CD4-positive, alpha-beta T cell (primary cell): ENCODE measurements at regions not wholly inside any gene's neighbourhood (a gene's known extent, or its start where the extent isn't known, plus 50 kb on each side); places are given as distances from the start of the nearest gene placed in this dataset.

Experiments used
- ATAC-seq: fragments of 200-7000 bp; cut with Tn5 transposase; one replicate; pipeline ENCODE4 v1.10.0; 2022; ENCODE audit warnings: mild to moderate bottlenecking; ENCODE audit not compliant: poor library complexity
- CTCF ChIA-PET: fragments of 350-600 bp; sonication (Branson Sonifier 250); formaldehyde crosslinking; loops from one replicate; lab custom pipeline; 2021; ENCODE audit warnings: antibody characterized with exemption, inconsistent platforms; lab: Charles Lee
- POLR2A ChIA-PET: fragments of 350-600 bp; sonication (Branson Sonifier 250); formaldehyde crosslinking; loops from one replicate; lab custom pipeline; 2021; ENCODE audit warnings: antibody characterized with exemption, inconsistent platforms; lab: Charles Lee
- DNase-seq, 14 experiments: peaks; one replicate each; pipeline ENCODE4 v3.0.0-alpha.2; 2013 to 2020; ENCODE audit warnings: mixed read lengths in 2 of 14
- H3K27ac ChIP-seq, 2 donors: one replicate each; pipeline versions ENCODE4 v1.5.1 to v1.7.0; 2013; ENCODE audit warnings: low read length in 2 of 2, low read depth in 1 of 2, mild to moderate bottlenecking in 1 of 2
- H3K27me3 ChIP-seq, 2 experiments: 1 replicate in 1 of 2; 2 replicates in 1 of 2; pipeline versions ENCODE4 v1.6.1 to v1.7.0; 2013; ENCODE audit warnings: low read length in 2 of 2, control low read depth in 1 of 2, mild to moderate bottlenecking in 1 of 2, moderate library complexity in 1 of 2; ENCODE audit not compliant: insufficient read depth in 2 of 2, control insufficient read depth in 1 of 2
- H3K36me3 ChIP-seq: one replicate; pipeline ENCODE4 v1.6.1; 2013; ENCODE audit warnings: low read length, control low read depth; ENCODE audit not compliant: insufficient read depth
- H3K4me1 ChIP-seq: one replicate; pipeline ENCODE4 v1.6.1; 2013; ENCODE audit warnings: low read length, control low read depth; ENCODE audit not compliant: insufficient read depth
- H3K4me3 ChIP-seq: one replicate; pipeline ENCODE4 v1.5.1; 2013; ENCODE audit warnings: mild to moderate bottlenecking, low read length, moderate library complexity
- H3K9me3 ChIP-seq, 2 experiments: 1 replicate in 1 of 2; 2 replicates in 1 of 2; pipeline versions ENCODE4 v1.6.1 to v1.7.0; 2013; ENCODE audit warnings: low read length in 2 of 2, mild to moderate bottlenecking in 2 of 2, control low read depth in 1 of 2, moderate library complexity in 1 of 2; ENCODE audit not compliant: control insufficient read depth in 1 of 2, insufficient read depth in 1 of 2
- H3K27ac Mint-ChIP-seq: one replicate; pipeline ENCODE4 v1.8.0; 2020; ENCODE audit warnings: mixed read lengths
- H3K27me3 Mint-ChIP-seq: one replicate; pipeline ENCODE4 v1.8.0; 2021; ENCODE audit warnings: mixed read lengths
- H3K36me3 Mint-ChIP-seq: one replicate; pipeline ENCODE4 v1.8.0; 2021; ENCODE audit warnings: low read depth, mixed read lengths
- H3K4me1 Mint-ChIP-seq: one replicate; pipeline ENCODE4 v1.8.0; 2021; ENCODE audit warnings: low read depth, mixed read lengths
- H3K4me3 Mint-ChIP-seq: one replicate; pipeline ENCODE4 v1.8.0; 2020; ENCODE audit warnings: mild to moderate bottlenecking, mixed read lengths
- H3K9me3 Mint-ChIP-seq: one replicate; pipeline ENCODE4 v1.8.0; 2020; ENCODE audit warnings: mixed read lengths
- intact Hi-C, 2 experiments: fragments of 100-400 bp; cut with DNase I in 1 of 2; cut with micrococcal nuclease in 1 of 2; formaldehyde crosslinking; loops; one replicate each; pipeline versions ENCODE4 v1.15.1 to v1.9.0; 2023 to 2025; cut with DNase I, micrococcal nuclease
- TF ChIP-seq, protein P1 (sequence below): fragments of 200-600 bp; IDR thresholded peaks from one replicate; pipeline ENCODE4 v1.8.0; 2022; ENCODE audit warnings: antibody characterized with exemption, mild to moderate bottlenecking

GRCh38 chrX:126701380-126701779, 118.1 kb upstream of the PRR32 start:
- no peaks in the 10 kb centered on the region for H3K4me1 ChIP-seq
- no peaks in the 10 kb centered on the region for H3K27me3 ChIP-seq
- H3K4me1 Mint-ChIP-seq = no peaks in the 10 kb centered on the region
- ATAC-seq (no peak), DNase-seq (no peak)
- intact Hi-C loops = no loop called here
- H3K9me3 ChIP-seq = no peaks in the 10 kb centered on the region
- no peak overlapping the region for H3K27ac Mint-ChIP-seq
- no peaks in the 10 kb centered on the region for H3K9me3 Mint-ChIP-seq
- ChIA-PET POLR2A (no interaction called here), CTCF (no interaction called here)
- no peak overlapping the region for H3K4me3 Mint-ChIP-seq
- TF ChIP-seq, protein P1, sequence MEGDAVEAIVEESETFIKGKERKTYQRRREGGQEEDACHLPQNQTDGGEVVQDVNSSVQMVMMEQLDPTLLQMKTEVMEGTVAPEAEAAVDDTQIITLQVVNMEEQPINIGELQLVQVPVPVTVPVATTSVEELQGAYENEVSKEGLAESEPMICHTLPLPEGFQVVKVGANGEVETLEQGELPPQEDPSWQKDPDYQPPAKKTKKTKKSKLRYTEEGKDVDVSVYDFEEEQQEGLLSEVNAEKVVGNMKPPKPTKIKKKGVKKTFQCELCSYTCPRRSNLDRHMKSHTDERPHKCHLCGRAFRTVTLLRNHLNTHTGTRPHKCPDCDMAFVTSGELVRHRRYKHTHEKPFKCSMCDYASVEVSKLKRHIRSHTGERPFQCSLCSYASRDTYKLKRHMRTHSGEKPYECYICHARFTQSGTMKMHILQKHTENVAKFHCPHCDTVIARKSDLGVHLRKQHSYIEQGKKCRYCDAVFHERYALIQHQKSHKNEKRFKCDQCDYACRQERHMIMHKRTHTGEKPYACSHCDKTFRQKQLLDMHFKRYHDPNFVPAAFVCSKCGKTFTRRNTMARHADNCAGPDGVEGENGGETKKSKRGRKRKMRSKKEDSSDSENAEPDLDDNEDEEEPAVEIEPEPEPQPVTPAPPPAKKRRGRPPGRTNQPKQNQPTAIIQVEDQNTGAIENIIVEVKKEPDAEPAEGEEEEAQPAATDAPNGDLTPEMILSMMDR = no peak
- H3K36me3 ChIP-seq = no peaks in the 10 kb centered on the region
- no peak overlapping the region for H3K4me3 ChIP-seq
- H3K27me3 Mint-ChIP-seq = no peaks in the 10 kb centered on the region
- H3K27ac ChIP-seq = no peak overlapping the region
- no peaks in the 10 kb centered on the region for H3K36me3 Mint-ChIP-seq

DNA sequence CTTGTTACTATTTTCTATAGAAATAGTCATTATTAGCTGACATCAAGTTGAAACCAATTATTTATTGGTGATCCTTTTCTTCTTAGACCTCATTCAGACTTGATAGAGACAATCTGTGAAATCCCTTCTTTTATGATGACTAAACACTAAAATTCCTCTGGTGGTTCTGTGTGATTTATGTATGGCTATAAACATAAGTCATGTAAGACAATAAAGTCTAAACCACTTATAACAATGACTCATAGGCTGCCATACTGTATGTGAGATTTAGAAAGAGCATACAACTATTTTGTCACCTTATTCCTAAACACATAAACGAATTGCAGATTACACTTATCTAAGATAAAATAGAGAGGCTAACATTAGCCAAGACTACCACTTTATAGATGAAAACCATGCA, 101.1 kb upstream of the PRR32 start:
- Mint-ChIP-seq H3K27me3 (no peaks in the 10 kb centered on the region), H3K9me3 (no peaks in the 10 kb centered on the region), H3K4me1 (no peaks in the 10 kb centered on the region), H3K36me3 (no peaks in the 10 kb centered on the region), H3K27ac (no peak overlapping the region), H3K4me3 (no peak overlapping the region)
- POLR2A ChIA-PET = no interaction called here
- Histone ChIP-seq H3K27ac (no peak overlapping the region), H3K4me1 (no peaks in the 10 kb centered on the region), H3K27me3 (no peaks in the 10 kb centered on the region), H3K36me3 (no peaks in the 10 kb centered on the region), H3K9me3 (no peaks in the 10 kb centered on the region), H3K4me3 (no peak overlapping the region)
- CTCF ChIA-PET = no interaction called here
- ATAC-seq (no peak), DNase-seq (no peak)
- intact Hi-C loops = no loop called here
- TF ChIP-seq, protein P1 = no peak

DNA sequence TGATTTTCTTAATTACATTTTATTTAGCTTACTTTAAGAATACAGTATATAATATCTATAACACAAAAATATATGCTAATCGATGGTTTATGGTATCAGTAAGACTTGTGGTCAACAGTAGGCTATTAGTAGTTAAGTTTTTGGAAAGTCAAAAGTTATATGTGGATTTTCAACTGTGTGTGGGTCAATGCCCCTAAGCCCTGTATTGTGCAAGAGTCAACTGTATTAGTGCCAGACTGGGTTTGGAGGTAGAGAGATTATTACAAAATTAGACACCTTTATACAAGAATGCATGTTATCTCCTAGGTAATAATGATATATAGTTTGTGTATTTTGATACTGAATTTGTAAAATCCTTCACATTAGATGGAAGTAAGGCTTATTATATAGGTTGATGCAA, 100.3 kb upstream of the PRR32 start:
- Histone ChIP-seq H3K9me3 (no peaks in the 10 kb centered on the region), H3K27ac (no peak overlapping the region), H3K27me3 (no peaks in the 10 kb centered on the region), H3K4me1 (no peaks in the 10 kb centered on the region), H3K4me3 (no peak overlapping the region), H3K36me3 (no peaks in the 10 kb centered on the region)
- Mint-ChIP-seq H3K4me3 (no peak overlapping the region), H3K27ac (no peak overlapping the region), H3K4me1 (no peaks in the 10 kb centered on the region), H3K27me3 (no peaks in the 10 kb centered on the region), H3K9me3 (no peaks in the 10 kb centered on the region), H3K36me3 (no peaks in the 10 kb centered on the region)
- TF ChIP-seq, protein P1 = no peak
- no peak for DNase-seq
- ChIA-PET CTCF (no interaction called here), POLR2A (no interaction called here)
- intact Hi-C loops = no loop called here
- ATAC-seq = no peak
